GM19468 (cell line): ENCODE measurements at regions not wholly inside any gene's neighbourhood (a gene's known extent, or its start where the extent isn't known, plus 50 kb on each side); places are given as distances from the start of the nearest gene placed in this dataset.

Experiments used
- ATAC-seq: cut with Tn5 transposase; IDR thresholded peaks from one replicate; pipeline ENCODE4 v1.9.1; 2021; ENCODE audit warnings: mild to moderate bottlenecking, moderate library complexity, moderate number of reproducible peaks; ENCODE audit not compliant: unreplicated experiment; ENCODE audit errors: extremely low read depth

- no peak for ATAC-seq
Observed at GRCh38 chr1:208410409-208410808, 166.2 kb upstream of the PLXNA2 start.

DNA sequence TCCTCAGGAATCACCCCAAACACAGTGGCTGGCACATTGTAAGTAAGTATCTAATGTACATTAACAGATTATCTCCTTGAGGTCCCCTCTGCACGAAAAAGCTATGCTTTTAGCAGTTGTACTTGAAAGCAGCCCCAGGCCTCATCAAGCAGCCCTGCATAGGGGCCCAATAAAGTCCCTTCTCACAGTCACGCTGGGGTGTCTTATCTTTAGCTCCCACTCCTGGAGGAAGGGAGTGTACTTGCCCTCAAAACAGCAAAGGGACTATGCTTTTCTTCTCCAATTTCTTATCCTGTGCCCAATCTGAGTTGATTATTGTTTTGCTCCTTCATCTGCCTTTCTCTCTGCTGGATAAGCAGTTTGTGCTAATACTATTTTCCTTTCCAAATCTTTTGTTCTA lies 168.8 kb upstream of the PLXNA2 start:
- no peak for ATAC-seq

DNA sequence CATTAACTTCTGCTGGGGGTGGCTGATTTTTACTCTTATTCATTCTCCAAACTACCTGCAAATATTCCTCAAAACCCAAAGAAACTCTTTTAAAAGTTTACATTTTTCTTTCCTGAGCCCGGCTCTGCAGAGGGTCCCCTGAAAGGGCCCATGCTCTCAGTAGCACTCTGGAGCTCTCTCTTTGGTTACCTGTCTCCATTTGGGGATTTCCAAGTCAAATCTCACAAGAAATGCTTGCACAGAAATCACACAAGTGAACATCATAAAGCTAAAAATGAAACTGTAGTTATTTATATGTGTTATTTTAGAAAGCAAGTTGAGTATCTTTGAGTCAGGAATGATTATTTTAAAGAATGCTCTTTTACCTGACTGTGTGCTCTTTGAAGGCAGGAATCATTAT lies 174.5 kb upstream of the PLXNA2 start:
- ATAC-seq = no peak

- ATAC-seq = no peak
Observed at GRCh38 chr1:208419746-208420420, 175.7 kb upstream of the PLXNA2 start.

DNA sequence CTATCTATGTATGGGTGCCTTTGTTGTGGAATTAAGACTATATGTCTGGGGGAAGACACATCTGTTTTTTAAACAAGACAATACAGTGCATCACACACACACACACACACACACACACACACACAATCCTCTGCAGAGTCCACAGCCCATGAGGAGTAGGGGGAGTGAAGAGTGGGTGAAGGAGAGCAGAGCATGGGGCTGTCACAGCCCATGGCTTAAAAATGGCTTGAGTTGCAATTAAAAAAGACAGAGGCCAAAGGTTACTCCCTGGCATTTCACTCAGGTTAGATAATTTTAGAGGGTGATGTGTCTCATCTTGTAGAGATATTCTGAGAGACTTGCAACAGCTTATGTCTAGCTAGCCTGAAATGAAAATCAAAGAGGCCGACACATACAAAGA lies 176.5 kb upstream of the PLXNA2 start:
- ATAC-seq = no peak

GRCh38 chr1:208421486-208421885 lies 177.3 kb upstream of the PLXNA2 start:
- no peak for ATAC-seq

DNA sequence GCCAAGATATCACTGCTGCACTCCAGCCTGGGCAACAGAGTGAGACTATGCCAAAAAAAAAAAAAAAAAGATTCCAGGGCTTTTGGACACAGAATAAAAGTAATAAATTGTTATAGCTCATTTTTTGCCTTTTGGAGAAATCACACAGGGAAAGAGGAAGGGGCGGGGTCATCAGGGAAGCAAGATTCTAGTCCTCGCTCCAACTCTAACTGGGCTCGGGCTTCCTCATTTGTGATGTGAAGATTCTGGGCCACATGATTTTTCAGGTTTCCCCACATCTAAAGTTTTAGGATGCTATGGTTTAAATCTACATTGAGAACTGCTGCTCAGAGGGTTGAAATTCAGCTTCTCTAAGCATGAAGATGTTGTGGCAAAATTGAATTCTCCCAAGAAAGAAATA lies 179.3 kb upstream of the PLXNA2 start:
- ATAC-seq = no peak

- no peak for ATAC-seq
Observed at GRCh38 chr1:208425096-208425495, 180.9 kb upstream of the PLXNA2 start.

DNA sequence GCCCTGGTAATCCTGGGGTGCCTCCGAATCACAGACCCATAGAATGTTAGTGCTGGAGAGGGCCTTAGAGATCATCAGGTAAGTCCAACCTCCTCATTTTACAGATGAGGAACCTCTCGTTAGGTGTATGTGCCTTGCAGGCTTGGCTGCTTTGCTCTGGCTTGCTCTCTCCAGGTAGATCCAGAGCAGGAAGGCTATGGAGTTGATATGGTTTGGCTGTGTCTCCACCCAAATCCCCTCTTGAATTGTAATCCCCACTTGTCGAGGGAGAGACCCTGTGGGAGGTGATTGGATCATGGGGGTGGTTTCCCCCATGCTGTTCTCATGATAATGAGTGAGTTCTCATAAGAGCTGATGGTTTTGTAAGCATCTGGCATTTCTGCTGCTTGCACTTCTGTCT lies 186.0 kb upstream of the PLXNA2 start:
- ATAC-seq = no peak

DNA sequence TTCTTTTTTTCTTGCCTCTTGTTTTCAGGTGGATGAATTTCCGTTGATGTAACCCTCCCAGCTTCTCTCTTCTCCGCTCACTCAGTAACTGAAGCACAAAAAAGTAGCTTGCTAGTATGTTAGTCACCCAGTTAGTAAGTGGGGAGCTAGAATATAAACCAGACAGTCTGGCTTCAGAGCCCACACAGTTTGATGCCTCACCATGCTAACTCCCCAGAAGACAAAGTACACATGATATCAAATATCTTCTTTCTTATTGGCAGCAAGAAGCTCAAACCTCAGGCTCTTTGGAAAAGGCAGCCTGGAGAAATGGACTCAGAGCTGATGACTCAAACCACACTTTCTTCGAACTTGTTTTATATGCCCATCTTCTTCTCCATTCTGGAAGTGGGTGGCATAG lies 187.5 kb upstream of the PLXNA2 start:
- no peak for ATAC-seq

DNA sequence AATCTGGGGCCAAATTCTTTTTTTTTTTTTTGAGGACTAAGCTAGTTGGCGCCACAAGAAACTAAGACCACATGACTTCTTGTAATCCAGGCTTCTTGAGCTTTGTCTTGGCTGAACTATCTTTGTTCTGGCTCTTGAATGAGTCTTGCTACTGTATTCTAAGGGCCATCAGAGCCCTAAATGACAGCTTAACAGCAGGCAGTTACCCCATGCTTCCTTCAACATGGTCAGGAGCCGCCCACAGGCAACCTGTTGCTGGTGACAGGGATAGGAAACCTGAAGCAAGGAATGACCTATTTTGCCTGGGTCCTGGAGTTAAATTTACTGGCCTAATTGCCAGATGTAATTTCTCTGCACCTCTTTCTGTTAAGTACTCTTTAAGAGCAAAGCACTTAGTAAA lies 188.2 kb upstream of the PLXNA2 start:
- no peak for ATAC-seq

DNA sequence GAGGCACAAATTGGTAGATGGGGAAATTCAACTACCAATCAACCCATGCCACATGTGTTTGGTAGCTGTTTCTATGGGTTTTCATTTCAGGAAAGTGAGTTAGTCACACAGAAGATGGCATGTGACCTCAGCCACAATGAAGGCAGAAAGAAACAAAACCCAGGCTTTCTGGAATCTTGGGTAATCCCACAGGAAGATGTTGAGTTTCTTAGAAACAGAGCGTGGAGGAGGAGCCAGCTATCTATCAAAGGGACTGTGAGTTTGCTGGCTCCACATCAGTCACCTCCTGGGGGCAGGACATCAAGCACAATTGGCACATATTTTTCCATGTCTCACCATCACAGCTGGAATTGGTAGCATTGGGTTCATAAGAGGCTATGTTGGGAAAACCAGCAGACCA lies 188.9 kb upstream of the PLXNA2 start:
- ATAC-seq = no peak

DNA sequence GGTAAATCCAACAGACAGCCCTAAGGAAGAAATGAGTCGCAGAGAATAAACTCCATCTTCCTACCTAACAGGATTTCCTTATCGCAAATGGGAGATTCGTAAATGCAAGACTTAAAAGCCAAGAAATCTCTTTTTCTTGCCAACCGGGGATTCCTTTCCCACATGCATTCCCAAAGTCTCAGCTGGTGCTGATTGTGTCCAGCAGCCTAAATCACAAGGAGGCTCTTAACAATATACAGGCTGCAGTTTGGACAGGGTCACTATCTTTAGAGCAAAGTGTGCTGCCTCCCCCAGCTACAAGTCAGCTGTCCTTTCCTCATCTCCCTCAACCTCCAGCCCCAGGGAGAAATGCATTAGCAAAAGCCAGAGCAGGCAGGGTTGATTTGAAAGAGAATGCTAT lies 189.8 kb upstream of the PLXNA2 start:
- ATAC-seq = no peak

DNA sequence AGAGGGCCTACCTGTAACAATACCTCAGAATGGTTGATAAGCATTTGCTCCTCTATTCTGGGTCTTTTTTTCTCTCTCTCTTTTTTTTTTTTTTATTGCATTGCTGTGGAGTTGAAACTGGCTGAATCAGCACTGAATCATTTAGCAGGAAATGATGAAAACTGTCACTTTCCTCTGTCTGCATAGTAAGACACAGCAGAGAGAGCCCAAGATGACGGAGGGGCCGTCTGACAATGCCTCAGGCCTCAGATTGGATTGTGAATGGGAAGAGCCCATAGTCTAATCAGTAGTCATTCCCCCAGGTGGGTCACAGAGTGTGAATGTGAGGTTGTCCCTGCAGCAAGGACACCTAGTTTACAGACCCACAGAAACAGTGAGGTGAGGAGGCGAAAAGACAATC lies 193.2 kb upstream of the PLXNA2 start:
- no peak for ATAC-seq

GRCh38 chr1:208438112-208438699 lies 194.0 kb upstream of the PLXNA2 start:
- no peak for ATAC-seq

DNA sequence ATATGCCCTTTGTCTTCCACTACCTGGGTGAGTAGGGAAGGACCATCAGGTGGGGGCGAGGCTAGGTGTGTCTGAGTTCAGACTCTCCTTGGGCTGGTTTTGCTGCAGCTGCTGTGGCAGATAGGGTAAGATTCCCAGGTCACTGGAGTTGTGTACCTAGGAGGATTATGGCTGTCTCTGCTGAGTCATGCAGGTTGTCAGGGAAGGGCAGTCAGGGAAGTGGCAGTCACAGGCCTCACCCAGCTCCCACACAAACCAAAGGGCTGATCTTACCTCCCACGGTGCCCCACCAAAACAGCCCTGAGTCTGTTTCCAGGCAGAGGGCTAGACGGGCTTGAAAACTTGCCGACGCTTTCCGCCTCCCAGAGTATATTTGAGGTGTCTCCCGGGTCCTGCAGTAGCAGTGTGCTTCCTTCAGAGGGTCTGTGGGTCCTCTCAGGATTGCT lies 201.6 kb upstream of the PLXNA2 start:
- ATAC-seq = no peak

DNA sequence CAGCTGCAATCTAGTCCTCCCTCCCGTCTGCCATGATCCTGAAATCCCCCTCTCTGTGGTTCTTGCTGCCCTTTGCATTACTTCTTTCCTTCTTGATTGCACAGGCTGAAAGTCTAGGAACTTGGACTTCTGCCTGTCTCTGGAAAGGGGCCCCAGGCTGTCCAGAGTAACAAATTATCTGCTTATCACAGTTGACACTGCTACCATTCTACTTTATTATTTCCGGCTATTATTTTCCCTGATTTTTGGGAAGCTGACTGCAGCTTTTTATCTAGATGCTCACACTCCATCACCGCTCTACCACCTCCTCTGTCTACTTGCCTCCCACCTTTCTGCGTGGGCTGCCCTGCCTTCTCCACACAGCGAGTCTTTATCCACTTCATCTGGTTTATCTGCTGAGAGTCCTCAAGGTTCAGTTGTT lies 202.1 kb upstream of the PLXNA2 start:
- no peak for ATAC-seq

- no peak for ATAC-seq
Observed at GRCh38 chr1:208448425-208448824, 204.2 kb upstream of the PLXNA2 start.

- ATAC-seq = no peak
Observed at GRCh38 chr1:208449951-208450350, 205.8 kb upstream of the PLXNA2 start.

DNA sequence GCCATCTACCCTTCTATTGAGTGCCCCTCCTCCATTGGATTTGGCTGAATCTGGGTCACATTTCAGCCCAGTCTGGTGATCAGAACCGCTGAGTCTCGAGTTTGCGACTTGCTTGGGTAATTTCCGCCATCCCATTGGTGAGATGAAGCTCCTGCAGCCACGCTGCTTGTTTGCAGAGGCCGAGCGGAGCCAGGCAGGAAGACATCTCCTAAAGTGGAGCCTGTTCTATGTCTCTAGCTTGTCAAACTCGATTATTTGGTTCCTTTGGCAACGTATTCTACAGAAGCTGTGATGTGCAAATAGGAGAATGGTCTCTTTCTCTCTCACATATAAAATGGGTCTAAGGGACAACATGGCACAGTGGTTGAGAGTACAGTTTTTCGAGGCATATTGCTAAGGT lies 206.8 kb upstream of the PLXNA2 start:
- ATAC-seq = no peak

GRCh38 chr1:208455821-208456220 lies 211.6 kb upstream of the PLXNA2 start:
- no peak for ATAC-seq

- no peak for ATAC-seq
Observed at GRCh38 chr1:208456487-208456886, 212.3 kb upstream of the PLXNA2 start.
